H9 (cell line): ENCODE measurements at regions not wholly inside any gene's neighbourhood (a gene's known extent, or its start where the extent isn't known, plus 50 kb on each side); places are given as distances from the start of the nearest gene placed in this dataset.
A peak's percentile ranks its signal among the peaks of the same experiment; 100 is the strongest.
"Not testable (repeated sequence)": the region's sequence is repeated elsewhere in the genome, so short reads cannot be mapped to it uniquely, and the experiment has no call there.

Experiments
- DNase-seq: peaks from one replicate; pipeline ENCODE4 v3.0.0-alpha.2; 2017
- H2AFZ ChIP-seq: one replicate; pipeline ENCODE4 v1.6.1; 2013; ENCODE audit warnings: mild to moderate bottlenecking, low read length, control low read depth, moderate library complexity
- H2AK5ac ChIP-seq: 2 replicates; pipeline ENCODE4 v1.6.1; 2013; ENCODE audit warnings: low read length, control low read depth, mixed read lengths; ENCODE audit not compliant: insufficient read length
- H2BK120ac ChIP-seq: one replicate; pipeline ENCODE4 v1.6.1; 2013; ENCODE audit warnings: low read depth, mild to moderate bottlenecking, low read length, control low read depth, inconsistent platforms; ENCODE audit not compliant: poor library complexity, severe bottlenecking
- H2BK12ac ChIP-seq: 2 replicates; pipeline ENCODE4 v1.6.1; 2013; ENCODE audit warnings: low read length, control low read depth, mixed read lengths, low read depth; ENCODE audit not compliant: insufficient read length
- H2BK15ac ChIP-seq: 2 replicates; pipeline ENCODE4 v1.6.1; 2013; ENCODE audit warnings: low read depth, low read length, control low read depth
- H2BK20ac ChIP-seq: one replicate; pipeline ENCODE4 v1.6.1; 2013; ENCODE audit warnings: low read depth, mild to moderate bottlenecking, low read length, control low read depth, inconsistent platforms; ENCODE audit not compliant: poor library complexity, severe bottlenecking
- H2BK5ac ChIP-seq: 2 replicates; pipeline ENCODE4 v1.6.1; 2013; ENCODE audit warnings: low read length, control low read depth, mixed read lengths; ENCODE audit not compliant: insufficient read length
- H3K14ac ChIP-seq: 2 replicates; pipeline ENCODE4 v1.6.1; 2013; ENCODE audit warnings: low read length, control low read depth; ENCODE audit not compliant: insufficient read depth
- H3K18ac ChIP-seq: 2 replicates; pipeline ENCODE4 v1.6.1; 2013; ENCODE audit warnings: low read depth, mild to moderate bottlenecking, mixed read lengths, low read length, control low read depth; ENCODE audit not compliant: insufficient read length
- H3K23ac ChIP-seq: 2 replicates; pipeline ENCODE4 v1.6.1; 2013; ENCODE audit warnings: low read length, control low read depth, mixed read lengths, low read depth; ENCODE audit not compliant: insufficient read length
- H3K23me2 ChIP-seq: 2 replicates; pipeline ENCODE4 v1.6.1; 2013; ENCODE audit warnings: low read depth, mild to moderate bottlenecking, mixed read lengths, low read length, control low read depth; ENCODE audit not compliant: insufficient read length, poor library complexity, severe bottlenecking
- H3K27ac ChIP-seq: 2 replicates; pipeline ENCODE4 v1.5.1; 2013; ENCODE audit warnings: low read length, control low read depth, mixed read lengths, low read depth; ENCODE audit not compliant: insufficient read length
- H3K27me3 ChIP-seq: 2 replicates; pipeline ENCODE4 v1.6.1; 2013; ENCODE audit warnings: low read length, control low read depth, inconsistent platforms; ENCODE audit not compliant: insufficient read depth
- H3K4ac ChIP-seq: 2 replicates; pipeline ENCODE4 v1.6.1; 2013; ENCODE audit warnings: low read depth, mild to moderate bottlenecking, control low read depth, inconsistent platforms, low read length, moderate library complexity
- H3K4me1 ChIP-seq: 2 replicates; pipeline ENCODE4 v1.6.1; 2013; ENCODE audit warnings: low read length, control low read depth, inconsistent platforms; ENCODE audit not compliant: insufficient read depth
- H3K4me2 ChIP-seq: 2 replicates; pipeline ENCODE4 v1.6.1; 2013; ENCODE audit warnings: low read length, control low read depth, mixed read lengths; ENCODE audit not compliant: insufficient read length, insufficient read depth
- H3K56ac ChIP-seq: 2 replicates; pipeline ENCODE4 v1.6.1; 2013; ENCODE audit warnings: low read depth, mild to moderate bottlenecking, mixed read lengths, low read length, control low read depth; ENCODE audit not compliant: insufficient read length
- H3K79me1 ChIP-seq: 2 replicates; pipeline ENCODE4 v1.6.1; 2013; ENCODE audit warnings: low read depth, mild to moderate bottlenecking, moderate library complexity, low read length, control low read depth, inconsistent platforms; ENCODE audit not compliant: insufficient read depth, poor library complexity, severe bottlenecking
- H3K79me2 ChIP-seq: 2 replicates; pipeline ENCODE4 v1.6.1; 2013; ENCODE audit warnings: low read length, control low read depth, inconsistent platforms; ENCODE audit not compliant: insufficient read depth
- H3K9ac ChIP-seq: 2 replicates; pipeline ENCODE4 v1.6.1; 2013; ENCODE audit warnings: low read length, control low read depth, mixed read lengths; ENCODE audit not compliant: insufficient read length; ENCODE audit errors: extremely low read depth
- H3K9me3 ChIP-seq: one replicate; pipeline ENCODE4 v1.6.1; 2013; ENCODE audit warnings: low read depth, low read length, inconsistent platforms; ENCODE audit not compliant: control insufficient read depth
- H3T11ph ChIP-seq: one replicate; pipeline ENCODE4 v1.6.1; 2013; ENCODE audit warnings: mild to moderate bottlenecking, low read length, control low read depth, inconsistent platforms
- H4K20me1 ChIP-seq: one replicate; pipeline ENCODE4 v1.6.1; 2013; ENCODE audit not compliant: control insufficient read depth, insufficient read length, insufficient read depth
- H4K5ac ChIP-seq: 2 replicates; pipeline ENCODE4 v1.6.1; 2013; ENCODE audit warnings: low read depth, mild to moderate bottlenecking, mixed read lengths, low read length, control low read depth; ENCODE audit not compliant: insufficient read length
- H4K8ac ChIP-seq: replicated peaks from 2 replicates; pipeline ENCODE4 v1.6.1; 2013; ENCODE audit warnings: low read length, control low read depth, mixed read lengths, low read depth; ENCODE audit not compliant: insufficient read length
- H4K91ac ChIP-seq: 2 replicates; pipeline ENCODE4 v1.6.1; 2013; ENCODE audit warnings: low read depth, mild to moderate bottlenecking, moderate library complexity, mixed read lengths, low read length, control low read depth; ENCODE audit not compliant: insufficient read length
- H3K27ac Mint-ChIP-seq, 3 experiments: 2 replicates in 2 of 3; 3 replicates in 1 of 3; pipeline ENCODE4 v1.8.0; 2020 to 2021; ENCODE audit warnings: mixed read lengths in 3 of 3, mild to moderate bottlenecking in 1 of 3, moderate library complexity in 1 of 3
- H3K27me3 Mint-ChIP-seq: 2 replicates; pipeline ENCODE4 v1.8.0; 2021; ENCODE audit warnings: low read depth, mild to moderate bottlenecking, moderate library complexity, mixed read lengths
- H3K36me3 Mint-ChIP-seq, 3 experiments: 2 replicates in 2 of 3; 3 replicates in 1 of 3; pipeline ENCODE4 v1.8.0; 2020 to 2021; ENCODE audit warnings: low read depth in 3 of 3, mixed read lengths in 3 of 3; ENCODE audit not compliant: insufficient read depth in 1 of 3
- H3K4me1 Mint-ChIP-seq, 2 experiments: 2 replicates each; pipeline ENCODE4 v1.8.0; 2020; ENCODE audit warnings: mixed read lengths in 2 of 2
- H3K4me3 Mint-ChIP-seq, 2 experiments: 2 replicates in 1 of 2; 3 replicates in 1 of 2; pipeline ENCODE4 v1.8.0; 2020 to 2021; ENCODE audit warnings: mild to moderate bottlenecking in 2 of 2, mixed read lengths in 2 of 2, moderate library complexity in 1 of 2
- H3K9me3 Mint-ChIP-seq, 2 experiments: 2 replicates in 1 of 2; 3 replicates in 1 of 2; pipeline ENCODE4 v1.8.0; 2020; ENCODE audit warnings: mild to moderate bottlenecking in 2 of 2, mixed read lengths in 2 of 2, moderate library complexity in 1 of 2
- CTCF ChIP-seq: fragments of 200-600 bp; sonication (generic); conservative IDR thresholded peaks from 3 replicates; pipeline ENCODE4 v1.8.0; 2021; ENCODE audit warnings: antibody characterized with exemption, mild to moderate bottlenecking
- WGBS: extraction: QIAGEN DNeasy Blood & Tissue Kit; methylation state at CpG from one replicate; pipeline ENCODE4 v1.1.7; 2013; ENCODE audit warnings: missing lambda C conversion rate, low lambda C conversion rate, mixed read lengths; ENCODE audit not compliant: insufficient read length; ENCODE audit errors: extremely low coverage; 5-methylcytosine and 5-hydroxymethylcytosine counted together

- H3K23me2 ChIP-seq, result no peaks in the 10 kb centered on the region
- H2BK5ac ChIP-seq, result no peak overlapping the region
- no peaks in the 10 kb centered on the region for H3K79me2 ChIP-seq
- no peak overlapping the region for H2AFZ ChIP-seq
- H3K14ac ChIP-seq, result no peak overlapping the region
- no peak overlapping the region for H2AK5ac ChIP-seq
- H2BK12ac ChIP-seq, result no peak overlapping the region
- no peak overlapping the region for H3K9ac ChIP-seq
- no peak overlapping the region; a peak in 1 of 5 replicates for H3K4me3 Mint-ChIP-seq
- no peaks in the 10 kb centered on the region for H3K4me1 ChIP-seq
- H2BK15ac ChIP-seq, result no peak overlapping the region
- no peak overlapping the region for H3K4ac ChIP-seq
- no CpG with 5 or more reads among the region's 1 CpG for WGBS
- H3K79me1 ChIP-seq, result no peaks in the 10 kb centered on the region
- no peaks in the 10 kb centered on the region for H3K27me3 Mint-ChIP-seq
- H3K27ac ChIP-seq, result no peak overlapping the region
- H3K9me3 Mint-ChIP-seq, result peaks cover 5 to 6% of the 10 kb centered on the region in 2 experiments; a peak in 4 of 5 replicates
- no peak overlapping the region for H3K23ac ChIP-seq
- no peak overlapping the region for H3K4me2 ChIP-seq
- no peak overlapping the region for H2BK20ac ChIP-seq
- H3K56ac ChIP-seq, result no peak overlapping the region
- no peak overlapping the region for H4K91ac ChIP-seq
- no peaks in the 10 kb centered on the region for H4K20me1 ChIP-seq
- no peak overlapping the region for H3K18ac ChIP-seq
- DNase-seq, result peak; percentile 36
- H3K27ac Mint-ChIP-seq, result no peak overlapping the region
- H4K8ac ChIP-seq, result no peak overlapping the region
- H3K9me3 ChIP-seq, result no peaks in the 10 kb centered on the region
- H3K36me3 Mint-ChIP-seq, result 0 out of 7 replicates have a peak, but pooled peaks cover 0 to 6% (median 0%) of the 10 kb centered on the region in 3 experiments
- no peak overlapping the region for H4K5ac ChIP-seq
- no peak overlapping the region for H2BK120ac ChIP-seq
- no peaks in the 10 kb centered on the region for H3K27me3 ChIP-seq
- H3K4me1 Mint-ChIP-seq, result peaks cover 0 to 4% of the 10 kb centered on the region in 2 experiments; a peak in 1 of 4 replicates
- TF ChIP-seq CTCF, result peak; percentile 80
- H3T11ph ChIP-seq, result no peak overlapping the region
Measured at GRCh38 chr7:89623018-89623672, 531.1 kb upstream of the STEAP1 start.

GRCh38 chr7:89624155-89624554, 530.1 kb upstream of the STEAP1 start:
- H3K27me3 Mint-ChIP-seq, H3K9me3 Mint-ChIP-seq, H3K27ac ChIP-seq, H4K5ac ChIP-seq, H2AFZ ChIP-seq, H4K91ac ChIP-seq, H3K56ac ChIP-seq, DNase-seq, H3K79me2 ChIP-seq, H3K4me3 Mint-ChIP-seq, H3K4me1 Mint-ChIP-seq, H3K27ac Mint-ChIP-seq, H3K9me3 ChIP-seq, H2BK15ac ChIP-seq, H3K27me3 ChIP-seq, H3K4ac ChIP-seq, H2BK120ac ChIP-seq, H2BK20ac ChIP-seq, H2AK5ac ChIP-seq, H3K23me2 ChIP-seq, H3K14ac ChIP-seq, H3T11ph ChIP-seq, H3K18ac ChIP-seq, H3K36me3 Mint-ChIP-seq, H3K23ac ChIP-seq, H2BK5ac ChIP-seq, H3K4me1 ChIP-seq, H4K8ac ChIP-seq, H3K4me2 ChIP-seq, H3K79me1 ChIP-seq, H4K20me1 ChIP-seq, H3K9ac ChIP-seq, H2BK12ac ChIP-seq: not testable (repeated sequence)
- WGBS, result no CpG with 5 or more reads among the region's 5 CpGs
